ENCODE measurements at regions not wholly inside any gene's neighbourhood (a gene's known extent, or its start where the extent isn't known, plus 50 kb on each side); places are given as distances from the start of the nearest gene placed in this dataset.

GRCh38 chr3:79928687-79929408, 161.1 kb upstream of the ROBO1 start:
- TF ChIP-seq, protein P1, sequence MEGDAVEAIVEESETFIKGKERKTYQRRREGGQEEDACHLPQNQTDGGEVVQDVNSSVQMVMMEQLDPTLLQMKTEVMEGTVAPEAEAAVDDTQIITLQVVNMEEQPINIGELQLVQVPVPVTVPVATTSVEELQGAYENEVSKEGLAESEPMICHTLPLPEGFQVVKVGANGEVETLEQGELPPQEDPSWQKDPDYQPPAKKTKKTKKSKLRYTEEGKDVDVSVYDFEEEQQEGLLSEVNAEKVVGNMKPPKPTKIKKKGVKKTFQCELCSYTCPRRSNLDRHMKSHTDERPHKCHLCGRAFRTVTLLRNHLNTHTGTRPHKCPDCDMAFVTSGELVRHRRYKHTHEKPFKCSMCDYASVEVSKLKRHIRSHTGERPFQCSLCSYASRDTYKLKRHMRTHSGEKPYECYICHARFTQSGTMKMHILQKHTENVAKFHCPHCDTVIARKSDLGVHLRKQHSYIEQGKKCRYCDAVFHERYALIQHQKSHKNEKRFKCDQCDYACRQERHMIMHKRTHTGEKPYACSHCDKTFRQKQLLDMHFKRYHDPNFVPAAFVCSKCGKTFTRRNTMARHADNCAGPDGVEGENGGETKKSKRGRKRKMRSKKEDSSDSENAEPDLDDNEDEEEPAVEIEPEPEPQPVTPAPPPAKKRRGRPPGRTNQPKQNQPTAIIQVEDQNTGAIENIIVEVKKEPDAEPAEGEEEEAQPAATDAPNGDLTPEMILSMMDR (IDR thresholded peaks at IDR 0.05), result no peak
- no peak overlapping the region for H3K27ac ChIP-seq
- H3K36me3 ChIP-seq, result no peaks in the 10 kb centered on the region
- intact Hi-C loops (cut with DNase I), result no loop called here
- no peak for DNase-seq
- no peak overlapping the region for H3K4me3 ChIP-seq
- H3K4me1 ChIP-seq, result no peaks in the 10 kb centered on the region
- H3K9me3 ChIP-seq, result no peaks in the 10 kb centered on the region
- H3K27me3 ChIP-seq, result no peaks in the 10 kb centered on the region
- ATAC-seq, result peak; percentile 51

GRCh38 chr3:79926522-79926921, 158.7 kb upstream of the ROBO1 start:
- intact Hi-C loops (cut with DNase I), result no loop called here
- Histone ChIP-seq H3K4me3 (no peak overlapping the region), H3K27me3 (no peaks in the 10 kb centered on the region), H3K27ac (no peak overlapping the region), H3K36me3 (no peaks in the 10 kb centered on the region), H3K4me1 (no peaks in the 10 kb centered on the region), H3K9me3 (no peaks in the 10 kb centered on the region)
- ATAC-seq, result no peak
- TF ChIP-seq, protein P1 (IDR thresholded peaks at IDR 0.05), result no peak
- no peak for DNase-seq

GRCh38 chr3:79922633-79923032, 154.8 kb upstream of the ROBO1 start:
- no peaks in the 10 kb centered on the region for H3K9me3 ChIP-seq
- TF ChIP-seq, protein P1 (IDR thresholded peaks at IDR 0.05), result no peak
- ATAC-seq (no peak), DNase-seq (no peak)
- no peak overlapping the region for H3K27ac ChIP-seq
- no peaks in the 10 kb centered on the region for H3K4me1 ChIP-seq
- no peaks in the 10 kb centered on the region for H3K36me3 ChIP-seq
- H3K4me3 ChIP-seq, result no peak overlapping the region
- intact Hi-C loops (cut with DNase I), result no loop called here
- H3K27me3 ChIP-seq, result no peaks in the 10 kb centered on the region

DNA sequence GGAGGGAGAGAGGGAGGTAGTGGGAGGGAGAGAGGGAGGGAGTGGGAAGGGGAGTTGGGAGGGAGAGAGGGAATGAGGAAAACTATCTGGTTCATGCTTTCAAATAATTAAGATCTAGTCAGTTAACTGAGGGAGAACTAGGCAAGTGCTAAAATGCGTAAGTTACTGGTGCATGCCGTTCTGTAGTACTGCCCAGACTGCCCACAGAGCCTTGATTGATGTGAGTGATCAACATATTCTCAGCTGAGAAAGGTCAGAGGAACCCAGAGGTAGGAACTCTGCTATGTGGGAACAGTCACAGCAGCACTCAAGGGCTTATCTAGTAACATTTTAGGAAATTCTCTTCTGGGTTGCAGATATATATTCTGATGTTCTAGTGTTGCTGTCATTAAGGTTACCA, 149.8 kb upstream of the ROBO1 start:
- H3K36me3 ChIP-seq, result no peaks in the 10 kb centered on the region
- no peak overlapping the region for H3K27ac ChIP-seq
- ATAC-seq, result no peak
- H3K9me3 ChIP-seq, result no peaks in the 10 kb centered on the region
- TF ChIP-seq, protein P1 (IDR thresholded peaks at IDR 0.05), result no peak
- no peaks in the 10 kb centered on the region for H3K4me1 ChIP-seq
- no peak for DNase-seq
- intact Hi-C loops (cut with DNase I), result no loop called here
- no peak overlapping the region for H3K4me3 ChIP-seq
- no peaks in the 10 kb centered on the region for H3K27me3 ChIP-seq

DNA sequence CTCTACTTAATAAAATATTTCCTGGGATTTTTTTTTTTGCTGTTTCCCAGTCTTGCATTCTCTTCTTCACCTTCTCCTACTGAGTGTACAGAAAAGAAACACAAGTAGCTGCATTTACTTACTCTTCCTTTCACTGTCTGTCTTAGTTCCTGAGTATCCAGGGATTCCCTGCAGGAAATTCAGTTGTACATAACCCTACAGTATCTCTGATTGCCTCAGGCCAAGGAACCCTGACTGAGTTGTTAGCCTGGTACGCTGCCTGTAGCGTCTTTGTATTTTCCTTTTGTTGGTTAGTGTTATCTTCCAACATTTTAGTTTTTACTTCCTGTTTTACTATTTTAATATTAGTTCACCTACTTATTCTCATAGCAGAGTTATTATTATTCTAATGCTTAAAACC, 142.5 kb upstream of the ROBO1 start:
- Histone ChIP-seq H3K36me3 (no peaks in the 10 kb centered on the region), H3K27ac (no peak overlapping the region), H3K4me3 (no peak overlapping the region), H3K27me3 (no peaks in the 10 kb centered on the region), H3K9me3 (no peaks in the 10 kb centered on the region), H3K4me1 (no peaks in the 10 kb centered on the region)
- DNase-seq (no peak), ATAC-seq (no peak)
- TF ChIP-seq, protein P1 (IDR thresholded peaks at IDR 0.05), result no peak
- intact Hi-C loops (cut with DNase I), result no loop called here

- Histone ChIP-seq H3K9me3 (no peaks in the 10 kb centered on the region), H3K27me3 (no peaks in the 10 kb centered on the region), H3K4me1 (no peaks in the 10 kb centered on the region), H3K4me3 (no peak overlapping the region), H3K36me3 (no peaks in the 10 kb centered on the region), H3K27ac (no peak overlapping the region)
- DNase-seq (no peak), ATAC-seq (no peak)
- intact Hi-C loops (cut with DNase I), result no loop called here
- TF ChIP-seq, protein P1 (IDR thresholded peaks at IDR 0.05), result no peak
Observed at GRCh38 chr3:79906106-79906505, 138.3 kb upstream of the ROBO1 start.

All from upper lobe of right lung (tissue), 1 donor.